ENCODE measurements at regions not wholly inside any gene's neighbourhood (a gene's known extent, or its start where the extent isn't known, plus 50 kb on each side); places are given as distances from the start of the nearest gene placed in this dataset.

DNA sequence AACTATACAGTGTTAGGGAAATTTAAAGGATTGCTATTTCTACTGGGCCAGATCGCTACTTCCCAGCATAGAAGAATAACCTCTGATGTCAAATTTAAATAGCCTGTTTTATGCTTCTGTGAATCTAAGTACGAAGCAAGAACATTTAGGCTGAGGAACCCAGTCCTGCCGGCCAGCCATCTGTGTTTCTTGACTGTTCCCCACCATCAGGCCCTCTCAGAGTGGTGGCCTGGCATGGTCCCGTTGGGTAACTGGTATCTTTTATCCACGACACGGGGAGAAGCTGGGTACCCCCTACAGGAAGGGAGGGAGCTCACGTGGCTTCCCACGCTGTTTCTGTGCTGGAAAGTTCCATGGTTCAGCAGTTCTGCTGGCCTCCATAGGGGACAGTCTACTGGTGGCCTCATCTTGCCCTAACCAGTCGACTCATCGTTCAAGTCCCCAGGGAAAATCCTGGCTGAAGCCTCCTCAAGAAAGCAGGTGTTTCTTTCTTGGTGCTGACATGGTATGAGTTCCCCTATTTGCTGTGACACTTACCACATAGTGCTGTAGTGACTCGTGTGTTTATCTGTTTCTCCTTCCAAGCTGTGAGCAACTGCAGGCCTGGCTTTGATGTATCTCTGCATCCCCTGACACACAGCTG lies 201.7 kb upstream of the NLRP1 start:
- no peak for DNase-seq (ENCODE audit: low read depth in 2 of 2)

DNA sequence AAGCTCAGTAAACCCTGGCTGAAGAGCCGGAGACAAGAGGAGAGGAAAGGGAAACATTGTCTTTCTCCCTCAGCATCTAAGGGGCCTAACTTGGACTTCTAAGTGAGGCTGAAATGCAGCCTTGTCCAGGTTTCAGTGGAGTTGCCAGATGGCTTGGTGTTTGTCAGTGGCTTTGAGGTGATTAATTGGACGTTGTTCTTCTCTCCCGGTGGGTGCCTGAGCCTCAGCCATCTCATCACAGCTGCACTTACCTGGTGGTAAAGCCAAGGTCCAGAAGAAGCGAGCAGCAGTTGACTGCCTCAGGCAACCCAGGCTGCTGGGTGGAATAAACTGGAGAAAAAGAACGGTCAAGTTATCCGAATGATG lies 202.2 kb upstream of the NLRP1 start:
- DNase-seq (ENCODE audit: low read depth in 2 of 2): no peak

DNA sequence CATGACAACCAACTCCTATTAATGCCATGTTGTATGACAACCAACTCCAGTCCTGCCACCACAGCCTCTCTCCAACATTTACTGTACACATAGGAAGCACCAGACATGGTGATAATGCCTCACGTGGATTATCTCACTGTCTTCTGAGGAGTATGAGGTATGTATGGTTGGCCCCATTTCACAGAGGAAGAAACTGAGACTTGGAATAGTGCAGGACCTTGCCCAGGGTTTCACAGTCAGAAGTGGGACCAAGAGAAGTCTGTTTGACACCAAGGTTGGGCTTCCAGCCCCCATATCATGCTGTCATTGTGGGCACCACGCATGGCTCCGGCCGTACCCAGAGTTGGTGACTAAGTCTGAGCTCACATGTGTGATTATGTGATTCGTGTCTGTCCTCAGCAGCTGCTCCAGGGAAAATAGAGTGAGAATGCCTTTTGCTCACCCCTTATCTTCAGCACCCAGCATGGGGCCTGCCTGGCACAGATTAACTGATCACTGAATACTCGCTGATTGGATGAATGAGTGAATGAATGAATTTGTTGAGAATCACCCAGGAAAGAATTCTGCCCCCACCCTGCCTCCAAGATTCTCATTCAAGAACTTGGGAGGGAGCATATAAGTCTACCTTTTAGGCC lies 204.1 kb upstream of the NLRP1 start:
- no peak for DNase-seq (ENCODE audit: low read depth in 2 of 2)

DNA sequence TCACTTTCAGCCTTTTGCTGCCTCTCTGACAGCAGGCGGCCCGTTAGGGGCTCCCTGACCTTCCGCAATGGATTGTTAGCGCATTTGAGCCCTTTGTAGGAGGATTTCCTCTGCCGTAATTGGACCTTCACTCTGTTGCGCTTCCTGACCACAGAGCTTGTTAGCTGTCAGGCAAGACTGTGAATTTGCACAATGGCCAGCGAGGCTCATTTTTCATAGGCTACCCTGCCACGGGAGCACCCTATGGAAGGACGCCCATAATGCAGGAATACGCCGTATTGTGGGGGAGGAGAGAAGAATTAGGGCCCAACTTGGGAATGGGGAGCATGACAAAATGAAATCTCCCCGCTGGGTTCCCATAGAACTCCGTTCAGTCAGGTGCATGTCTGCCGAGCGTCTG lies 205.2 kb upstream of the NLRP1 start:
- no peak for DNase-seq (ENCODE audit: low read depth in 2 of 2)

DNA sequence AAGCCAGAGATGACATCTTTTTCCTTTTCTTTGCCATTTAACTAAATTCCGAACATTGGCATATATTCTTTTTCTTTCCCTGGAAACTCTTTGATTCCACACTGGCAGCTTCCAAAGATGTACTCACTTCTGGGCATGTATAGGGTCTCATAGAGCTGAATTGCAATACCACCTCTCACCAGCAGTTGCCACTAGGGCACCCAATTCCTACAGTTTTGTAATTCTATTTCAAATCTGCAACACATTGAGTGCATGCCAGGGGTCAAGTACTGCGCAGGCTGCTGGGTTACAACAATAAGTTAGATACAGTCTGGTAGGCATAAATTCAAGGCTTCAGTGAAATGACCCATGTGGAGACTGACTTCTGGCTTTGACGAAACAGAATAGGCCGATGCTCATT lies 208.8 kb upstream of the NLRP1 start:
- DNase-seq (ENCODE audit: low read depth in 2 of 2): no peak

DNA sequence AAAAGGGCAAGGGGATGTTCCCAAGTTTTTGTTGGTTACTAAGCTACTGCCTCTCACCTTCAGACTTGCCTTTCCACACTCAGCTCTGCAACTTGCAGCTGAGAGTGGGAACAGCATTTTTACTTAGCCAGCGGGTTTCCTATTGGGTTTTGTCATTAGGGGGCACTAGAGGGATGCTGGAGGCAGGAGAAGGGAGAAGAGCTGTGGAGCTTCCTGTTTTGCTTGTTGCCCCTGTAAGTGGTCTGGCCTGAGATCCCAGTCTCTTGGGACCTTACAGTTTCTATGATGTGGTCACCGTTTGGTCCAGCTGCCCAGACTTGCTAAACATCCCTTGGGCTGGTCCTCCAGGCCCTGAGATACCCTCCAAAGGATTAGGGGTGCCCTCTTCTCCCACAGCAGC lies 209.6 kb upstream of the NLRP1 start:
- DNase-seq (ENCODE audit: low read depth in 2 of 2): no peak

DNA sequence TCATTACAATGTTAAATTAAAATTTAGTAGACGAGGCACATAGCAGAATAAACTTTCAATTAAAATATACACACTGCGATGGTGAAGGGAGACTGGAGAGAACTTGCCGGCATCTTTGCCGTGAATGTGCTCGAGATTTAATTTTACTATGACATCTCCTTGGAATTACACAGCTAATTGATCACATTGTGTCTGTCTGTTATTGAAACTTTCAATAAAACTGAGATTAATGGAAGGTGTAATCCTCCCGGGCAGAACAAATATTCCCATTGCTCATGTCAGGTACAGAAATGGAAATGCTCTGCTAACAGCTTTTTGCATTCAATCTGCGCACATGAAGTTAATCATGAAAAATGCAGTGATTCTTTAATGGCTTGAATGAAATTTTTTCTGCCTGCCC lies 210.1 kb upstream of the NLRP1 start:
- DNase-seq (ENCODE audit: low read depth in 2 of 2): no peak

DNA sequence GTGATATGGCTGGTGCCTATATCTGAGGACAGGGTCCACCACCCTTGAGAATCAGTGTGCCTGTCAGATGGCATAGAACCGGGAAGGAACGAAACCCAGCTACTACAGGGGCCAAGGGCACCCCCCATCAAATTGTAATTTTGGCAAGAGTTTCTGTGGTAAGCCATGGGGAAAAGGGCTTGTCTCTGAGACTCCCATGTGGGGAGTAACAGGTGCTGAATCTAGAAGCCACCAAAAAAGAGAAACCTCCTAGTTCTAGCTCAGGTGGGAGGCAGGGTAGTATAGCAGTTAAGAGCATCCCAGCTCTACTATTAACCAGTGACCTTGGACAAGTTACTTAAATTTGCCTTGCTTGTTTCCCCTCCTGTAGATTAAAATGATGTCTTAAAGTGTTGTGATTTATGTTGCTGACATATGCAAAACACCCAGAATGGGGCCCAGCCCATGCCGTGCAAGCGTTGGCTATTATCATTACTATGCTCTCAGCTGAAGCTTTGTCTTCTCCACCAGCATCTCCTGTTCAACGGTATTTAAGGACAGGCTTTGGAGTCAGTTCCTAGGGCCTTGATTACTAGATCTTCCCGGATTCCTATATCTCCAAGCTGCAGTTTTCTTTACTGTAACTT lies 210.7 kb upstream of the NLRP1 start:
- DNase-seq (ENCODE audit: low read depth in 2 of 2): no peak

DNA sequence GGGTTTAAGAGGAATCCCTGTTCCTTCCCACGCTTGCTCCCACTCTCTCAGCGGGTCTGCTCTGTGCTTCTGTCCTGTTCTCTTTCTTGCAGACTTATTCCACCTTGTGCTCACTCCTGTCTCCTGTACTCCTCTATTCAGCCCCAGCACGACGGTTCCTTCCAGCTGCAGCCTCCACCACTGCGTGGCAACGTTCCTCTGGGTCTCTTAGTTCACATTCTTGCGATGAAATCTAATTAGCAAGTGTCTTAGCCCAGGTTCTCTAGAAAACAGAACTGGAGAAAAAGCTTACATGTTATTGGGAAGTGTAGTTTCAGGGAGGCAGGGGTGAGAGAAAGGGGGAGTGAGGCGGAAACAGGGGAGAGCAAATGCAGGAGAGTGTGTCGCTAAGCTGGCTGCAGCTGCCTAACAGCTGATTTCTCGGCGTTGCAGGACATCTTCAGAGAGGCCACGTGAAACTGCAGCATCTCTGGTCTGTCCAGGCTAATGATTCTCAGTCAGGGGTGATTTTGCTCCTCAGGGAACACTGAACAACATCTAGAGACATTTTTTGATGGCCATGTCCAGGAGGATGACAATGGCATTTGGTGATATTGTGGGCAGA lies 213.2 kb upstream of the NLRP1 start:
- DNase-seq (ENCODE audit: low read depth in 2 of 2): no peak

DNA sequence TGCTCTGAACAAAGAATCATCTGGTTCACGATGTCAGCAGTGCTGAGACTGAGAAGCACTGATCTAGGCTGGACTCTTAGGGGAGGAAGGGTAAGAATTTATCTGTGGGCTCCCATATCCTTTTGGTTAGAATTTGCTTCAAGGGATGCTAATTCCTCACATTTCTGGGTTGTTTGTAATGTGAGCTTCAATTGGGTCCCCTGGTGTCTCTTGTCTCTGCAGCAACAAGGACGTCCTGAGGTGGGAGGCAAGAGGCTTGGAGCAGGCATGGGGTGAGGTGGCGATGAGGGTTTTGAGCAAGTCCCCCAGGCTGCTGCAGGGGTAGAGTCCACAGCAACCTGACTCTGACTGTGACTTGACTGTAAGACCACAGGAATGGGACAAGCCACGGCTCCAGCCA lies 213.8 kb upstream of the NLRP1 start:
- DNase-seq (ENCODE audit: low read depth in 2 of 2): no peak

DNA sequence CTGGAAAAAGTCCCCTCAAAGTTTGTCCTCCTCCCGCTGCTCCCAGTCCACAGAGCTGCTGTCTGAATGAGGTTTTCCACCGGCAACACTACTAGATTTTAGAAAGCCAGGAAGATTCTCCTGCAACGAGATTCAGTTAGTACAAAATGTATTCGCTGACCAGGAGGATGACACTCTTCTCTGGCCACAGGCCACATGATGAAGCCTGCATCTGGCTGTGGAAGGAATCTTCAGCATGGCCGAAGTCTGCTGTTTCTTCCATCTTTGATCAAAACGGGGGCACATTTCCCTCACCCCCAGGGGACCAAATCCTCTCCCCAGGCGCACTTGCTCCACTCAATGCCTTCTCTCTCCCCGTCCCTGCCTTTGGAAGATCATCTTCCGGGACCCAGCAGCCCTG lies 215.8 kb upstream of the NLRP1 start:
- DNase-seq (ENCODE audit: low read depth in 2 of 2): no peak

DNA sequence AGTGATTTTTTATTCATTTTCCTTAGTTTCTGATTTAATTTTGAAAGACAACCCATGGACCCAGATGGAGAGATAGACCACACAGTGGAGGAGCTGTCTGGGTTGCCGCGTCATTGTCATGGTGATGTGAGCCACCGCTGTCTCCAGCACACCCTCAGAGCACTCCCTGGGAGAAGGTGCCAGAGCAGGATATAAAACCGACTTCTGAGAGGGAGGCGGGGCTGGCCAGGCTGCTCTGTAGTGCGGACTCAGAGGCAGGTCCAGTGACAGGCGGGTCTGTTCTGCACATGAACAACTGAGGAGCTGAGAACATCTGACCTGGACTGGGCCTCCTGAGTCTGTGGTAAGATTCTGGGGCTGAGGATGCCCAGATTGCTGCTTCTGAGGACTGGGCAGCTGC lies 216.3 kb upstream of the NLRP1 start:
- DNase-seq (ENCODE audit: low read depth in 2 of 2): no peak

DNA sequence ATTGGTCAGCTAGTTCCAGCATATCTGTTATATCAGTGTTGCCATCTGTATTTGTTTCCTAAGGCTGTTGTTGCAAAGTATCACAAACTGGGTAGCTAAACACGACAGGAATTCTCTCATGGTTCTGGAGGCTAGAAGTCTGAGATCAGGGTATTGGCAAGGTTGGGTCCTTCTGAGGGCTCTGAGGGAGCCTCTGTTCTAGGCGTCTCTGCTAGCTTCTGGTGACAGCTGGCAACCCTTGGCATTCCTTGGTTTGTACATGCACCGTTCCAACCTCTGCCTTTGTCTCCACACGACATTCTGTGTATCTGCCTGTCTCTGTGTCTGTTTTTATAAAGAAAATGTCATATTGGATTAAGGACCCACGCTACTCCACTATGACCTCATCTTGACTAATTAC lies 219.9 kb upstream of the NLRP1 start:
- no peak for DNase-seq (ENCODE audit: low read depth in 2 of 2)

DNA sequence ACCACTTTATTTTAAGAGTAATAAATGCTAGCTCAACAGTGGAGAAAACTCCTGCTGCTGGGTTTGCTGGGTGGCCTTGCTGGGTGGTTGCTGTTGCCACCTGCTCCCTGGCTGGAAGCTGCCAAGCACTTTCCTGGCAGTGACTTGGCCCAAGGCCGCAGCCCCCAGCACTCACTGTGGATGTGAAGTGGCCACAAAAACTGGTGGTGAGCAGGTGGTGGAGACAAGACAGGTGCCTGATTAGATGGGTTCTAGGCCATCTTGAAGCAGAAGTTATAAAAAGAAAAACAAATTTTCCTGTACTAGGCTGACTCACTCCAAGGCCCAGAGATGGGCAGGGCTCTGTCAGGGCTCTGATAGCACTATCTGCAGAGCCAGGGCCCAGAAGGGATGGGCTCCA lies 224.7 kb upstream of the NLRP1 start:
- DNase-seq (ENCODE audit: low read depth in 2 of 2): no peak

DNA sequence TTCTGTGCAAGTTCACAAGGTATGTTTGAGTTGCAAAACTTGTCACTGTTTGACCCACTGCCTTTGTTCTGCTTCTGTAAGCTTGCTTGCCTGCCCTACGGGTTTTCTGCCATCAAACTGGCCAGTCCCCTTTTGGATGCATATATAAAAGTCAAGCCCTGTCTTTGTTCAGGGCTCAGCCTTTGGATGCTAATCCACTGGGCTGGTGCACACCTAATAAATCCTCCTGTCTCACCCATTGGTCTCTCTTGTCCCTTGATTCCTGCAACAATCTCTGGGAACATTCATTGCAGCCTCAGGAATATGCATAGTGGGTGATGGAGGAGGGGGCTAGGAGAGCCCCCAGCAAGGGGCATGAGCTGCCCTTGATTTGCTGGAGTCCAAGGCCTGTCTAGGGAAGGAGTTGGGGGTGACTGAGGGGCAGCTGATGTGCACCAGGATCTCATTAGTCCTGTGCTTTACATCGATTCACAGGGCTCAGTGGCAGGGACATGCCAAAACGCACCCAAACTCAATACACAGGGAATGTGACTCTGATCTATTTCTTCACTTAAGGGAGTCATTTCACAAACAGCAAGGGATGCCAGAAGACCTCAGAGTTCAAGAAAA lies 225.4 kb upstream of the NLRP1 start:
- no peak for DNase-seq (ENCODE audit: low read depth in 2 of 2)

DNA sequence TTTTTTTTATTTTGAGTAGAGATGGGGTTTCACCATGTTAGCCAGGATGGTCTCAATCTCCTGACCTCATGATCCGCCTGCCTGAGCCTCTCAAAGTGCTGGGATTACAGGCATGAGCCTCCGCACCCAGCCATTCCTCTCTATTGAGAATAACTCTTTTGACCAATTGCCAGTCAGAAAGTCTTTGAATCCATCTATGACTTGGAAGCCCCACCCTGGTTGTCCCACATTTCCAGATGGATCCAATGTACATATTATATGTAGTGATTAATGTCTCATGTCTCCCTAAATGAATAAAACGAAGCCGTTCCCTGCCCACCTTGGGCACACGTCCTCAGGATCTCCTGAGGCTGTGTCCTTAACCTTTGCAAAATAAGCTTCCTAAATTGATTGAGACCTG lies 228.3 kb upstream of the NLRP1 start:
- DNase-seq (ENCODE audit: low read depth in 2 of 2): no peak

DNA sequence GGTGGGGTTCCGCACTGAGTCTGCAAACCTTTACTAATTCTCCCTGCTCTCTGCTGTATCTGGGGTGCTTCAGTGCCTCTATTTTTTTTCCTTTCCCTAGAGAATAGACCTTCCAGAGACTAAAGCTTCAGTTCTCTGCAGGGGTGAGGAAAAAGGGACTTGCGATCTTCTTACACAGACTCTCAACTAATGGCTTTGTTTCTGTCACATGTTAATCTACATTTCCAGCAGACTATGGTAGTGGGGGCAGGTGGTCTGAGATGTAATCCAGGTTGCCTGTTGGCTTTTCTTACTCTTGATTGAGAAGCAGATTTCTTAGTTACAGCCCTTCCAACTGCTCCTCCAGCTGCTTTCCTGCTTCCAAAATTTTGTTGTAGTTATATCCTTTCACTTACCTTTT lies 229.0 kb upstream of the NLRP1 start:
- DNase-seq (ENCODE audit: low read depth in 2 of 2): no peak

DNA sequence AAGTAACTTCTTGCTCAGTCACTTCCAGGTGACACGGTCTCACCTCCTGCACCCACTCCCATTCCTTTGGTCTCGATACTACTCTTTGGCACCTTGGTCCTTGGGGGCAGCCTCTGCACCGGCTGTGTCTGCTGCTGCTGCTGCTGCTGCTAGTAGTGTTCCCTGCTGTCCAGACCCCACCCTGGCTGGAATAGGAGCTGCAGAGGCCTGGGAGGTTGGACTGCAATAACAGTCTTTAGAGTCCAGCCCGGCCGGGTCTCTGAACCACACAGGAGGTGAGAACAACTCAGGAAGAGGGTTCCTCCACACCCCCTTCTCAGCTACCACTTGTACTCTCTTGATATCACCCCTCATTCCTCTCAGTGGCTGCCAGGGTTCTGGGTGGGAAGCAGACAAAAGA lies 231.1 kb upstream of the NLRP1 start:
- DNase-seq (ENCODE audit: low read depth in 2 of 2): no peak

DNA sequence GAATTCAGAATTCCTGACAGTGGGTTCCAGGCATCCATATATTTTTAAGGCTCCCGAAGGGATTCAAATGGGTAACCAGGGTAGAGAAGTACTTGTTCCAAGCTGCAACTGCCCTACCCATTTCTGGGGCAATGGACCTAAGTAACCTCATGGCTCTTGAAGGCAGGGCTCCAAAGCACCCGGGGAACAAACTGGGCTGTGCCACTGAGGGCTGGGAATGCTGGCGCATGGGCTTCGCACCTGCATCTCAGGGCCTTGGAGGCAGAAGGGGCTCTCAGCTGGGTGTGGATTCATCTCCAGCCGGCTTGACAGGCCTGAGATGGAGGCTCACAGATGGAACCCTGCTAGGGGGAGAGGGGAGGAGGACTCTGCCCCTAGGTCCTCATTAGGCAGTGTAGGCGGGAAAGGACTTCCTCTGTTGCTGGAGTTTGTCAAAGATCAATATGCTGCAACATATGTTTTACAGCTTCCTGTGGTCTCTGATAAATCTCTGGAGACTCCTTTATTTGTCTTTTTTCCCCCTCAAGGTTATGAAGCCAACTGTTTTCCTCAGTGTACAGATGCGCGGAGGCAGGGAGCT lies 232.3 kb upstream of the NLRP1 start:
- no peak for DNase-seq (ENCODE audit: low read depth in 2 of 2)

DNA sequence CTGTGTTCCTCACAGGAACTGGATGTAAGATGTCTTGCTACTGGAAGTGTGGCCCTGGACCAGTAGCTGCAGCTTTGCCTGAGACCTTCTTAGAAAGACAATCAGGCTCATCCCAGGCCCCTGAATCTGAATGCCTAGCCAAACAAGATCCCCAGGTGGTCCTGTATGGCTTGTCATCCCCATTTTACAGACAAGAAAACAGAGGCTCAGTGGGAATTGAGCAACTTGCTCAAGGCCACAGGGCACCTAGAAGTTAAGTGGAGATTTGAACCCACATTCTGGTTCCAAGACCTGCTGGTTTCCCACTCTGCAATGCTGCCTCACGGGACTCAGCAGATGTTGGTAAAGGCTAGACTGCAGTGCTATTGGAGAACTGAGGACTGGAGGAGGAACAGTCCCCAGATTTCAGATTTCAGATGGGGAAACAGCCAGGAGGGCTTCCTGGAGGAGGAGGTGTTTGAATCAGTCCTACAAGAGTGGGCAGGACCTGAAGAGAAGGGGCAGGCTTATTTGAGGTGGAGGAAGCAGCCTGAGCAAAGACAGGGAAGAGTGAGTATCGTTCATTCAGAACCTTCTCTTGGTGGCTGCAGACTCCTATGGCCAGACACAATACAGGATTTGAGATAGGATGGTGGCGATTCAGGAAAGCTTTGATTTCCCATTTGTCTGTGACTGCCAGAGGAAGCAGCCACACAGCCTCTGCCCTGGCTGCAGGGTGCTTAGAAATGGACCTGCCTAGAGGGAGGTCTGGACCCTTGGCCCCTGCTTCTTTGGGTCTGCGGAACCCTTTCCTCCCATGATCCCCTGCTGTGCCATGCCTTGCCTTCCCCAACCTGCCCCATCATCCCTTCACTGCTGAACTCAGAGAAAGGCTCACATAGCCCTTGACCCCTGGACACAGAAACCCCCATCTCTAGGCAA lies 233.4 kb upstream of the NLRP1 start:
- no peak for DNase-seq (ENCODE audit: low read depth in 2 of 2)

DNA sequence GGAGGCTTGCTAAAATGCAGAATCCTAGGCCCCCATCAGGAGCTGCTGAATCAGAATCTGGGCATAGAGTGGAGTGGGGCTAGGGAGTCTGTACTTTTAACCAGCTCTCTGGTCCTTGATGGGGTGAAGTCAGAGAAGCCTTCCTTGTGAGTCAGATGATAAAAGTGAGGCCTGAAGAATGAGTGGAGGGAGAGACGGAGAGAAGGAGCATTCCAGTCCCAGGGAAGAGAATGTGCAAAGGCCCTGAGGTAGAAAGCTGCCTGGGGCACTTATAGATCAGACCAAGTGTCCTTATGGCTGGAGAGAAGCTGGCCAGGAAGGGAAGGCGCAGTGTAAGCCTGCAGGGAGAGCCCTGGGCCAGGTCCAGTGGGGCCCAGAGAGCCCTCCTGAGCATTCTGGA lies 235.1 kb upstream of the NLRP1 start:
- DNase-seq (ENCODE audit: low read depth in 2 of 2): no peak

Measured in stimulated activated CD8-positive, alpha-beta memory T cell treated with anti-CD3 and anti-CD28 coated beads, Interleukin-2, amount 100 ng/mL, for 48 hours (primary cell).